HG03095 (cell line): ENCODE measurements at regions not wholly inside any gene's neighbourhood (a gene's known extent, or its start where the extent isn't known, plus 50 kb on each side); places are given as distances from the start of the nearest gene placed in this dataset.
"Not testable (repeated sequence)": the region's sequence is repeated elsewhere in the genome, so short reads cannot be mapped to it uniquely, and the experiment has no call there.

Experiments used
- ATAC-seq: cut with Tn5 transposase; IDR thresholded peaks from one replicate; pipeline ENCODE4 v1.9.1; 2021; ENCODE audit warnings: moderate library complexity; ENCODE audit not compliant: unreplicated experiment

DNA sequence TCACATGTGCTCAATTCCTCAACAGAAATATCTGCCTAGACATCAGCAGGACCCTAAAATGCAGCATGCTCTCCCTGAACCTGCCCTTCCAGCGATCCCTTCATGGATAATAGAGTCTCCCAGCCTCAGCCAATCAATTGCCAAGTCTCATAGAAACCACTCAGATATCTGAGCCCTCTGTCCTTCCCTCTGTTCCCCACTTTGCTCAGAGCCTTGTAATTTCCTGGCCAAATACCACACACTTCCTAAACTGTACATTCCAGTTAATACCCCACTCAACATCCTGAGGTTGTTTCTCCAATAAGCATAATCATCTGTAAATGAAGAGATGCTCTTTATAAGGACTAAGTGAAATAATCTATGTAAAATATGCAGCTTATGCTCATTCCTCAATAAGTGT is 59.3 kb upstream of the PTGFRN start:
- ATAC-seq = no peak

DNA sequence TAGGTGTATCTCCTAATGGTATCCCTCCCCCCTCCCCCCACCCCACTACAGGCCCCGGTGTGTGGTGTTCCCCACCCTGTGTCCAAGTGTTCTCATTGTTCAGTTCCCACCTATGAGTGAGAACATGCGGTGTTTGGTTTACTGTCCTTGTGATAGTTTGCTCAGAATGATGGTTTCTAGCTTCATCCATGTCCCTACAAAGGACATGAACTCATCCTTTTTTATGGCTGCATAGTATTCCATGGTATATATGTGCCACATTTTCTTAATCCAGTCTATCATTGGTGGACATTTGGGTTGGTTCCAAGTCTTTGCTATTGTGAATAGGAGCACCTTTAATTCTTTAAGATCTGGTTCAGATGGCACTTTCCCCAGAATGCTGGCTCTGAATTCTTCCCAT is 58.5 kb upstream of the PTGFRN start:
- not testable (repeated sequence) for ATAC-seq

DNA sequence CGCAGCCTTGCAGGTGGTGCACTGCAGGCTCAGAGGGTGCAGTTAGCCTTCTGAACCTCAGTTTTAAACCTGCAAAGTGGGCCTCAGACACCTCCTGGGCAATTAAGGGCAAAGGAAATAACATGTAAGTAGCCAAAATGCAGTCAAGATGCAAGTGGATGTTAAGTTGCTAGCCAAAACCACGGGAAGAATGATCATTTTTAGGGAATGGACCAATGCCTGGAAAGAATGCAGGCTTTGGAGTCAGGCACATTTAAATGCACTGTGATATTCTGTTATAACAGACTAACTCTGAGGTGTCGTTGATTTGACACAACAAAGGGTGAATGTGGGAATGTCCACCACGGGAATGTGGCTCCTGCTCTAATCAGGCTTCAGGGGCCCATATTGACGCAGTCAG is 57.9 kb upstream of the PTGFRN start:
- no peak for ATAC-seq

DNA sequence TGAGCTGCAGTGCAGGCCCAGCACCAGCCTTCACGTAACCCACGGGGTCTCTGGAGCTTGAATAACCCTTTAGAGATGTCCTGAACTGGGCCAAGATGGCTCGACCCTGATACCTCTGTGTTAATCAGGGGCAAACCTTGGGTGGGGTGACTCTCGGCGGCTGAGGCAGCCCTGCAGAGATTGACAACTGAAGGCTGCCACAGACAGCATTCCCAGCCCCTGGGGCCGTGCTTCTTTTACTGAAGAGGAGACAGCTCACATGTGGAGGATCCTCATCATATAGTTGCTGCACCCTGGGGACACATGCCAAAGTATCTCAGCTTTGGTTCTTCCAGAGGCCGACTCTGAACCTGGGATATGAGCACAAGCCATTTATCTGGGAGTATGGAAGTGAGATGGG is 57.3 kb upstream of the PTGFRN start:
- ATAC-seq = no peak

DNA sequence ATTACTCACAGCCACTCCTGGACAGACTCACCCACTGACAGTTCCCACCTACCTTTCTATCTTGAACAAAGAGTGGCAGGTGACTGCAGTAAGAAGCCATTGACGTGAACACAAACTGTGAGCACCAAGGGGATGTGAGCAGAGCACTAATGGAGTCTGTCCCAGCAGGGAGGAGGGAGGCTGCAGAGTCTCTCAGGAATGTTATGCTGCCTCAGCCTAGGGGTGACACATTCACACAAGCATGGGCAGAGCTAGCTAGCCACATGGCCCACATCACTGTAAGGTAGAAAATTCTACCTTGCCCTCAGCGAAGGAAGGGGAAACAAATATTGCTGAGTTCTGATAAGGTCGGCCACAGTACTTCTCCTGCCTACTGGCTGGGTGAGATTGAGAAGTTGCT is 56.8 kb upstream of the PTGFRN start:
- ATAC-seq = no peak

DNA sequence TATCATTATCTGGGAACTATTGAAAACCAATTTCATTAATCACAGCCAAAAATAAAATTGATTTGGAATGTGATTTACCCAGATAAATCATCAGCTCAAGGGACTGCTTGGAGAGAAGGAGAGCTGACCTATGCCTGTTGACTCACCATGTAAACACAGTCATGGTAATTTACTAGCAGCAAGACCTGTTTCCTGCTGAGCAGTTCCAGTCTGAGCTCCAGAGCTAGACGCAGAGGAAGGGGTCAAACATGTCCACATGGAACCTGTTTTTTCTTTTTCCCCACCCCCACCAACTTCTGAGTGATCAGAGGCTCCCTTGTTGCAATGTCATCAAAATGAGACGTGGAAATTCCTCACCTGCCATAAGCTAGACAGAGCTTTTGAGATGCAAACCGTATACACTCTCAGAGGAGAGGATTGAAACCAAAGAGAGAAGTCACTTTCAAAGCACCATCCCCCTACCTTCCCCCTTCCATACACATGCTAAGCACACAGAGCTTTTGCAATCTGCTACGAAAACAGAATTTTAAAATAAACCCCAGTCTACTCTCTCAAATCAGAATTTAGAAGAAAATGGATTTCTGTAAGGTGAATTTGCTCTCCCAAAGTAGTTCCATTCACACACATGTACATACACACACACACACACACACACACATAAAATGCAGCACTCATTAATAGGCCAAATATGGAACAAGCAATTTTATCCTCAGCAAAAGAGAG is 55.9 kb upstream of the PTGFRN start:
- ATAC-seq = no peak

DNA sequence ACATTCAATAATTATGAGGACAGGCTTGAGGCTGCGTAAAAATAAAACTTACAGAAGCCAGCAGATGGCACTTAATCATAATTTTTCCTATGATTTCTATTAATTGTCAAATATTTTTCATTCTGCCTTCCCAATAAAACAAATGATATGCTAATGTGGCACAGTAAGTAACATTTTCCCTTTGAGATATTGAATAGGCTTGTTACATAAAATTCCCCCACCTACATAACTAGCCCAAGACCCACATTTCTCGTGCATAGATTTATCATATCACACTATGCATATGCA is 55.4 kb upstream of the PTGFRN start:
- ATAC-seq = no peak

DNA sequence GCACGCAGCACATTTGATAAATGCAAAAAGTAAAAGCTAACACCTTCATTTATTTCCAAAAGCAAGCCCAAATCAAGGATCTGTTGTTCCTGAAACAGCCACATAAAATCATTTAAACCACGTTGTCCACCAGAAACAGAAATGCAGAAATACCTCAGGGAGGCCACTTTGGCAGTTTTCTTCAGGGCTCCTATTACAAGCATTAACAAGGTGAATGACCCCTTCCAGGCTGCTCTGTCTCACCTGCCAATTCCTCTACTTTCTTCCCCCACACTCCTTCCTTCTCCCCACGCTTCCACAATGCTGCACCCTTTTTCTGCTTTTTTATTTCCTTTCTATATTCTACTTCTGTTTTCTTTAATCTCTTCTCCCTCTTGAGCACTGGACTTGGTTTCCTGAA is 55.0 kb upstream of the PTGFRN start:
- no peak for ATAC-seq

DNA sequence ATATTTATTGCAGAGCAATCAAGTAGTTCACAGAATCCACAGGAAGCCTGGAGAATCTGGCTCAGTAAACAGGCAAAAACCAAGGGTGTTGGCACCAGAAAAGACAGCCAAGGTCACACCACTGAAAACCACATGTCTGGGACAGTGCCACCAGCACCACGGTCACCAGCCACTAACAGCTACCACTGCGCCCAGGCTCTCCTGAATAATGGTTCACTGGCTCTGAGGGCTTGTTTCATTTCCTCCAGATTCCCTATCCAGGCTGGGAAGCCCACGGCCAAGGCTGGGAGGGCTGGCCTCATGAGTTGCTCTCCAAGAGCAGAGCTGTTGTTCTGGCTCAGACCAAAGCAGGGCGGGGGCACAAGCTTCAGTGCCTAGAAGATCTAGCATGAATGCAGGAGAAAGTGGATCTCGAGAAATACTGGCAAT is 54.5 kb upstream of the PTGFRN start:
- no peak for ATAC-seq

DNA sequence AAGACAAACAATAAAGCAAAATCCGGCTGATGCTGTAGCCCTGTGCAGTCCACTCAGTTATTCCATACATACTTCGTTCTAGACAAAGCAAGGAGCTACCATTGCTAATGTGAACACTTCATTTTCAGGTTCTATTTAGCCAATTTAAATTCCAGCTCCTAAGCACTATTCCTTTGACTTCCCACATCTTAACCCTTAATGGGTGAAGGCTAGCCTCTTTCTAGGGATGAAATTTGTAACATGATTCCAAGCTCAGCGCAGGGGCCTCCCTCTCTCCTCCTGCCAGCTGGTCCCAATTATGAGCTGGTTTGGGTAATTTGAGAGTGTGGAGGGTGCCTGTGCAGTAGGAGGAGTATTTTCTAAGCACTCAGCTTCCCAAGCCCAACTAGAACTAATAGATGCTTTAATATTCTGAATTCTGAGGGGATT is 53.9 kb upstream of the PTGFRN start:
- no peak for ATAC-seq

DNA sequence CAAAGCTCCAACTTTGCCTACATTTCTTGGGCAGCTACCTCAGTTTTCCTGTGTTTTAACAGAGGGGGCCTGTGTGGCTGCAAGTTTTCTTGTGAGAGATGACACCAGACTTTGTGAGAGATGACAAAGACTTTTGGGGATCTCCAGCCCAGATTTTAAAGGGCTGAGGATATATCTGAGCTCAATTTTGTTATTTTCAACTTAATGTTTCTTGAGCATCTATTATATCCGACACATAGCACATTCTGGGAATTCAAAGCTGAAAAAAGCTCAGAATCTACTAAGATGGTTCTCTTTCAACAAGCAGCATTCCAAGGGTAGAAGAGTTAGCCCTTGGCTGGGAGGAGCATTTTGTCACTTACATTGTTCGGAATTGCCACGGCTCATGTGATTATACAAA is 53.4 kb upstream of the PTGFRN start:
- no peak for ATAC-seq

DNA sequence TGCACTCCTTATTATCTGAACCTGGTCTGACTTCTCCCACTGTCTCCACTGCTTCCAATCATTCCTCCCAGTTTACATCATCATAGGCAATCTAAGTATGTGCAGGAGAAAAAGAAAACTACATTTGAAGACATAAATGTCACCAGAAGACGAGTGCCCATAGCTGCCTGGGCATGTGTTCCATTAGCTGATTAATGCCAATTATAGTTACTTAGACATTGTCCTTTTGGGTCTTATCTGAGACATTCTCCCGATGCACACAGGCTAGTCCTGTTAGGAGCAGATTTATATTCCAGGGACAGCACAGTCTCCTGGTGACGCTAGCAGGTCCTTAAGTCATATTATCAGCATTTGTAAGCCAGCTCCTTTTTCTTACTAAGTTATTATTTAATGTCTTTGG is 52.6 kb upstream of the PTGFRN start:
- ATAC-seq = no peak
